ENCODE measurements at regions not wholly inside any gene's neighbourhood (a gene's known extent, or its start where the extent isn't known, plus 50 kb on each side); places are given as distances from the start of the nearest gene placed in this dataset.

- no peak for TF ChIP-seq CTCF (conservative IDR thresholded peaks at IDR 0.05)
- Histone ChIP-seq H4K5ac (ENCODE audit: insufficient read length, low read depth, low read length) (no peak overlapping the region), H3K56ac (ENCODE audit: insufficient read length, low read depth, low read length) (no peak overlapping the region), H2BK120ac (ENCODE audit: low read depth, low read length, poor library complexity, severe bottlenecking) (no peak overlapping the region), H3K4me1 (ENCODE audit: insufficient read depth, low read length) (no peaks in the 10 kb centered on the region), H2AFZ (ENCODE audit: low read length) (no peak overlapping the region), H3K23ac (ENCODE audit: insufficient read length, low read depth, low read length) (no peak overlapping the region), H3K27ac (ENCODE audit: insufficient read length, low read depth, low read length) (no peak overlapping the region), H3K4ac (ENCODE audit: low read depth, low read length) (no peak overlapping the region), H4K8ac (replicated peaks; ENCODE audit: insufficient read length, low read depth, low read length) (no peak overlapping the region), H3K9ac (ENCODE audit: extremely low read depth, insufficient read length, low read length) (no peak overlapping the region), H3K23me2 (ENCODE audit: insufficient read length, low read depth, low read length, poor library complexity, severe bottlenecking) (no peaks in the 10 kb centered on the region), H2BK15ac (ENCODE audit: low read depth, low read length) (no peak overlapping the region), H3K9me3 (ENCODE audit: control insufficient read depth, low read depth, low read length) (no peaks in the 10 kb centered on the region), H3K4me2 (ENCODE audit: insufficient read depth, insufficient read length, low read length) (no peak overlapping the region), H3K14ac (ENCODE audit: insufficient read depth, low read length) (no peak overlapping the region), H4K91ac (ENCODE audit: insufficient read length, low read depth, low read length) (no peak overlapping the region), H2BK12ac (ENCODE audit: insufficient read length, low read depth, low read length) (no peak overlapping the region), H3T11ph (ENCODE audit: low read length) (no peak overlapping the region), H2BK20ac (ENCODE audit: low read depth, low read length, poor library complexity, severe bottlenecking) (no peak overlapping the region), H4K20me1 (ENCODE audit: control insufficient read depth, insufficient read depth, insufficient read length) (no peaks in the 10 kb centered on the region), H3K18ac (ENCODE audit: insufficient read length, low read depth, low read length) (no peak overlapping the region), H3K79me1 (ENCODE audit: insufficient read depth, low read depth, low read length, poor library complexity, severe bottlenecking) (no peaks in the 10 kb centered on the region), H3K79me2 (ENCODE audit: insufficient read depth, low read length) (no peaks in the 10 kb centered on the region), H3K27me3 (ENCODE audit: insufficient read depth, low read length) (no peaks in the 10 kb centered on the region), H2BK5ac (ENCODE audit: insufficient read length, low read length) (no peak overlapping the region), H2AK5ac (ENCODE audit: insufficient read length, low read length) (no peak overlapping the region)
- H3K27me3 Mint-ChIP-seq (ENCODE audit: low read depth): no peaks in the 10 kb centered on the region; the same call in 1 of the 2 replicates
- H3K36me3 Mint-ChIP-seq (ENCODE audit: insufficient read depth in 1 of 3, low read depth in 3 of 3): peaks cover 0 to 13% (median 0%) of the 10 kb centered on the region in 3 experiments; a peak in 3 of 7 replicates
- WGBS (ENCODE audit: extremely low coverage, insufficient read length, low lambda C conversion rate): no CpG with 5 or more reads among the region's 3 CpGs
- H3K4me3 Mint-ChIP-seq: no peak overlapping the region
- no peak overlapping the region for H3K27ac Mint-ChIP-seq
- DNase-seq: no peak
- no peaks in the 10 kb centered on the region for H3K4me1 Mint-ChIP-seq
- H3K9me3 Mint-ChIP-seq: no peaks in the 10 kb centered on the region
Observed at GRCh38 chr14:25247609-25248008, 197.7 kb upstream of the STXBP6 start.
